Tongue (tissue), 1 donor: ENCODE measurements at regions not wholly inside any gene's neighbourhood (a gene's known extent, or its start where the extent isn't known, plus 50 kb on each side); places are given as distances from the start of the nearest gene placed in this dataset.

Source experiments
- DNase-seq: peaks from one replicate; pipeline ENCODE4 v3.0.0-alpha.2; 2015

GRCh38 chr2:156383798-156384197, 51.3 kb upstream of the NR4A2 start:
- DNase-seq, result no peak

GRCh38 chr2:156385242-156385641, 50.9 kb upstream of the GPD2 start:
- DNase-seq, result peak; percentile 5
